Calu3 (cell line): ENCODE measurements at regions not wholly inside any gene's neighbourhood (a gene's known extent, or its start where the extent isn't known, plus 50 kb on each side); places are given as distances from the start of the nearest gene placed in this dataset.

ENCODE experiments used
- BruUV-seq: library from RNA; stranded (reverse); fragments of 400-500 nt; replicated peaks from 2 replicates; lab custom pipeline; 2021; lab: Mats Ljungman, UMichigan
- CTCF ChIA-PET: fragments of 300-600 bp; sonication (Branson Sonifier 250); formaldehyde crosslinking; loops from one replicate; lab custom pipeline; 2022; ENCODE audit warnings: antibody characterized with exemption; lab: Charles Lee
- DNase-seq: peaks from one replicate; pipeline ENCODE4 v3.0.0; 2022
- H3K27ac Mint-ChIP-seq: one replicate; pipeline ENCODE4 v1.8.0; 2022; ENCODE audit warnings: mixed read lengths; ENCODE audit not compliant: unreplicated experiment
- H3K27me3 Mint-ChIP-seq: one replicate; pipeline ENCODE4 v1.8.0; 2022; ENCODE audit warnings: mixed read lengths; ENCODE audit not compliant: unreplicated experiment
- H3K36me3 Mint-ChIP-seq: one replicate; pipeline ENCODE4 v1.8.0; 2022; ENCODE audit warnings: mild to moderate bottlenecking, moderate library complexity, mixed read lengths; ENCODE audit not compliant: insufficient read depth, unreplicated experiment
- H3K4me1 Mint-ChIP-seq: one replicate; pipeline ENCODE4 v1.8.0; 2022; ENCODE audit warnings: mild to moderate bottlenecking, low read depth, mixed read lengths; ENCODE audit not compliant: unreplicated experiment
- H3K4me3 Mint-ChIP-seq: one replicate; pipeline ENCODE4 v1.8.0; 2022; ENCODE audit warnings: mild to moderate bottlenecking, low read depth, moderate library complexity, mixed read lengths; ENCODE audit not compliant: unreplicated experiment
- H3K9me3 Mint-ChIP-seq: one replicate; pipeline ENCODE4 v1.8.0; 2022; ENCODE audit warnings: low read depth, mixed read lengths; ENCODE audit not compliant: unreplicated experiment
- intact Hi-C: fragments of 100-400 bp; cut with micrococcal nuclease; formaldehyde crosslinking; loops from one replicate; pipeline ENCODE4 v1.10.0; 2022; ENCODE audit not compliant: unreplicated experiment
- TF ChIP-seq, protein P1 (sequence below): fragments of 200-600 bp; IDR thresholded peaks from one replicate; pipeline ENCODE4 v1.8.0; 2022; ENCODE audit warnings: antibody characterized with exemption; ENCODE audit not compliant: unreplicated experiment

- intact Hi-C loops: no loop called here
- Mint-ChIP-seq H3K4me1 (no peaks in the 10 kb centered on the region), H3K9me3 (peaks cover 11% of the 10 kb centered on the region), H3K27me3 (no peaks in the 10 kb centered on the region), H3K27ac (no peak overlapping the region), H3K36me3 (no peaks in the 10 kb centered on the region), H3K4me3 (no peak overlapping the region)
- DNase-seq: no peak
- CTCF ChIA-PET: no interaction called here
- TF ChIP-seq, protein P1, sequence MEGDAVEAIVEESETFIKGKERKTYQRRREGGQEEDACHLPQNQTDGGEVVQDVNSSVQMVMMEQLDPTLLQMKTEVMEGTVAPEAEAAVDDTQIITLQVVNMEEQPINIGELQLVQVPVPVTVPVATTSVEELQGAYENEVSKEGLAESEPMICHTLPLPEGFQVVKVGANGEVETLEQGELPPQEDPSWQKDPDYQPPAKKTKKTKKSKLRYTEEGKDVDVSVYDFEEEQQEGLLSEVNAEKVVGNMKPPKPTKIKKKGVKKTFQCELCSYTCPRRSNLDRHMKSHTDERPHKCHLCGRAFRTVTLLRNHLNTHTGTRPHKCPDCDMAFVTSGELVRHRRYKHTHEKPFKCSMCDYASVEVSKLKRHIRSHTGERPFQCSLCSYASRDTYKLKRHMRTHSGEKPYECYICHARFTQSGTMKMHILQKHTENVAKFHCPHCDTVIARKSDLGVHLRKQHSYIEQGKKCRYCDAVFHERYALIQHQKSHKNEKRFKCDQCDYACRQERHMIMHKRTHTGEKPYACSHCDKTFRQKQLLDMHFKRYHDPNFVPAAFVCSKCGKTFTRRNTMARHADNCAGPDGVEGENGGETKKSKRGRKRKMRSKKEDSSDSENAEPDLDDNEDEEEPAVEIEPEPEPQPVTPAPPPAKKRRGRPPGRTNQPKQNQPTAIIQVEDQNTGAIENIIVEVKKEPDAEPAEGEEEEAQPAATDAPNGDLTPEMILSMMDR: no peak
- BruUV-seq: no TSS peak
These were observed 1208.6 kb downstream of the CDH11 start for GRCh38 chr16:63913290-63913689.

DNA sequence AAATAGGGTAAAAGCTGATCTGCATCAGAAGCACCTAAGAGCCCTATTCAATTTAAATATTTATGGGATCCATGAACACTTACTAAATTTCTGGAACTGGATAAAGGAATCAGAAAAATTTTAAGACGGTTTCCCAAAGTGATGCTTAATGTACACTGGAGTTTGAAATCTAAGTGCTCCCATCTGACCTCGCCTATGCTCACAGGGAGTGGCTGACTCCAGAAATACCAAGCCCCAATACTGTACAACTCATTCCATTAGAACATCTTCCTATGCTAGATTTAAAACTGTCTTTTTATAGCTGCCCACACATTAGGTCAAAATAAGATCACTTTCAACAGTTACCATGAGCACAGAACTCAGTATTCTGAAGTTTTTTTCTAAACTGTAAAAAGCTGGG, 1214.6 kb downstream of the CDH11 start:
- intact Hi-C loops: no loop called here
- H3K36me3 Mint-ChIP-seq: no peaks in the 10 kb centered on the region
- BruUV-seq: no TSS peak
- TF ChIP-seq, protein P1: no peak
- DNase-seq: no peak
- CTCF ChIA-PET: no interaction called here
- peaks cover 21% of the 10 kb centered on the region for H3K9me3 Mint-ChIP-seq
- H3K4me1 Mint-ChIP-seq: no peaks in the 10 kb centered on the region
- no peaks in the 10 kb centered on the region for H3K27me3 Mint-ChIP-seq
- no peak overlapping the region for H3K27ac Mint-ChIP-seq
- no peak overlapping the region for H3K4me3 Mint-ChIP-seq

GRCh38 chr16:63904930-63905329, 1216.9 kb downstream of the CDH11 start:
- Mint-ChIP-seq H3K9me3 (peaks cover 20% of the 10 kb centered on the region), H3K27ac (no peak overlapping the region), H3K4me3 (no peak overlapping the region), H3K36me3 (no peaks in the 10 kb centered on the region), H3K4me1 (no peaks in the 10 kb centered on the region), H3K27me3 (no peaks in the 10 kb centered on the region)
- no TSS peak for BruUV-seq
- CTCF ChIA-PET: no interaction called here
- TF ChIP-seq, protein P1: no peak
- no peak for DNase-seq
- intact Hi-C loops: no loop called here

- no TSS peak for BruUV-seq
- Mint-ChIP-seq H3K36me3 (no peaks in the 10 kb centered on the region), H3K27me3 (no peaks in the 10 kb centered on the region), H3K27ac (no peak overlapping the region), H3K9me3 (peaks cover 22% of the 10 kb centered on the region), H3K4me3 (no peak overlapping the region), H3K4me1 (no peaks in the 10 kb centered on the region)
- intact Hi-C loops: no loop called here
- CTCF ChIA-PET: no interaction called here
- no peak for DNase-seq
- TF ChIP-seq, protein P1: no peak
These were observed 1217.7 kb downstream of the CDH11 start for GRCh38 chr16:63904182-63904581.
